ENCODE measurements at regions not wholly inside any gene's neighbourhood (a gene's known extent, or its start where the extent isn't known, plus 50 kb on each side); places are given as distances from the start of the nearest gene placed in this dataset.
"Not testable (repeated sequence)": the region's sequence is repeated elsewhere in the genome, so short reads cannot be mapped to it uniquely, and the experiment has no call there.

GRCh38 chr3:178325330-178325729, 210.9 kb upstream of the KCNMB2 start:
- DNase-seq: no peak

GRCh38 chr3:178329936-178330335, 206.3 kb upstream of the KCNMB2 start:
- DNase-seq: no peak

GRCh38 chr3:178334239-178334638, 202.0 kb upstream of the KCNMB2 start:
- no peak for DNase-seq

GRCh38 chr3:178336336-178336735, 199.9 kb upstream of the KCNMB2 start:
- no peak for DNase-seq

GRCh38 chr3:178340506-178340905, 195.7 kb upstream of the KCNMB2 start:
- no peak for DNase-seq

- DNase-seq: no peak
Observed at GRCh38 chr3:178341636-178342035, 194.6 kb upstream of the KCNMB2 start.

- DNase-seq: no peak
Observed at GRCh38 chr3:178342111-178342510, 194.1 kb upstream of the KCNMB2 start.

- no peak for DNase-seq
Observed at GRCh38 chr3:178343433-178344038, 192.7 kb upstream of the KCNMB2 start.

GRCh38 chr3:178345944-178346343, 190.3 kb upstream of the KCNMB2 start:
- no peak for DNase-seq

GRCh38 chr3:178348561-178349217, 187.5 kb upstream of the KCNMB2 start:
- DNase-seq: not testable (repeated sequence)

GRCh38 chr3:178349218-178349596, 187.0 kb upstream of the KCNMB2 start:
- not testable (repeated sequence) for DNase-seq

- DNase-seq: no peak
Observed at GRCh38 chr3:178350763-178351162, 185.5 kb upstream of the KCNMB2 start.

GRCh38 chr3:178352326-178353005, 183.8 kb upstream of the KCNMB2 start:
- no peak for DNase-seq

- DNase-seq: no peak
Observed at GRCh38 chr3:178353006-178353694, 183.1 kb upstream of the KCNMB2 start.

- no peak for DNase-seq
Observed at GRCh38 chr3:178359728-178360127, 176.5 kb upstream of the KCNMB2 start.

GRCh38 chr3:178363048-178363447, 173.2 kb upstream of the KCNMB2 start:
- DNase-seq: not testable (repeated sequence)

GRCh38 chr3:178367817-178368617, 168.2 kb upstream of the KCNMB2 start:
- DNase-seq: no peak

GRCh38 chr3:178369006-178369405, 167.2 kb upstream of the KCNMB2 start:
- no peak for DNase-seq

GRCh38 chr3:178369811-178370210, 166.4 kb upstream of the KCNMB2 start:
- no peak for DNase-seq

- DNase-seq: no peak
Observed at GRCh38 chr3:178370387-178370786, 165.8 kb upstream of the KCNMB2 start.

GRCh38 chr3:178381555-178381954, 154.7 kb upstream of the KCNMB2 start:
- no peak for DNase-seq

All from hypothalamus (tissue), 51 donors.